Fibroblast of the aortic adventitia (primary cell): ENCODE measurements at regions not wholly inside any gene's neighbourhood (a gene's known extent, or its start where the extent isn't known, plus 50 kb on each side); places are given as distances from the start of the nearest gene placed in this dataset.

Source experiments
- DNase-seq: peaks from one replicate; pipeline ENCODE4 v3.0.0-alpha.2; 2010; ENCODE audit warnings: low read depth
- H3K4me3 ChIP-seq: 2 replicates; pipeline ENCODE4 v1.5.1; 2011; ENCODE audit warnings: low read depth, mild to moderate bottlenecking, control low read depth, low read length, moderate library complexity
- TF ChIP-seq, protein P1 (sequence below): IDR thresholded peaks from 2 replicates; pipeline ENCODE4 v1.5.1; 2011; ENCODE audit warnings: mild to moderate bottlenecking, low read length, control low read depth, inconsistent platforms; ENCODE audit not compliant: insufficient read depth

DNA sequence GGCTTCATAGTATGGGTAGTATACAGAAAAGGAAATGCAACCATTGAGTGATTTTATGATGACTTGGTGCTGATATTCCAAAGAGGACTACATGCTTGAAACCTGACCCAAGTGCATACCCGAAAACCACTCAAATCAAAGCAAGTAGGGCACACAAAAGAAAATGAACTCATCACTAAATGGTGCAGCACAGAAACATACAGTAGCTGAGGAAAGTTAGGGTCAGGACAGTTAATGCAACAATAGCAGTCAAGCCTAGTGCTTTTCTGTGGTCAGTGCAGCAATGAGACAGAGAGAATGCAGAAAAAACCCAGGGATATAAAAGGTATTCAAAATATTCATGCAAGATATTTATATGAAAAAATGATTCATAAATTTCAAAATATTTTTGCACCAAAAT is 711.1 kb downstream of the EPHA7 start:
- no peak for DNase-seq
- H3K4me3 ChIP-seq = no peak overlapping the region
- TF ChIP-seq, protein P1, sequence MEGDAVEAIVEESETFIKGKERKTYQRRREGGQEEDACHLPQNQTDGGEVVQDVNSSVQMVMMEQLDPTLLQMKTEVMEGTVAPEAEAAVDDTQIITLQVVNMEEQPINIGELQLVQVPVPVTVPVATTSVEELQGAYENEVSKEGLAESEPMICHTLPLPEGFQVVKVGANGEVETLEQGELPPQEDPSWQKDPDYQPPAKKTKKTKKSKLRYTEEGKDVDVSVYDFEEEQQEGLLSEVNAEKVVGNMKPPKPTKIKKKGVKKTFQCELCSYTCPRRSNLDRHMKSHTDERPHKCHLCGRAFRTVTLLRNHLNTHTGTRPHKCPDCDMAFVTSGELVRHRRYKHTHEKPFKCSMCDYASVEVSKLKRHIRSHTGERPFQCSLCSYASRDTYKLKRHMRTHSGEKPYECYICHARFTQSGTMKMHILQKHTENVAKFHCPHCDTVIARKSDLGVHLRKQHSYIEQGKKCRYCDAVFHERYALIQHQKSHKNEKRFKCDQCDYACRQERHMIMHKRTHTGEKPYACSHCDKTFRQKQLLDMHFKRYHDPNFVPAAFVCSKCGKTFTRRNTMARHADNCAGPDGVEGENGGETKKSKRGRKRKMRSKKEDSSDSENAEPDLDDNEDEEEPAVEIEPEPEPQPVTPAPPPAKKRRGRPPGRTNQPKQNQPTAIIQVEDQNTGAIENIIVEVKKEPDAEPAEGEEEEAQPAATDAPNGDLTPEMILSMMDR = no peak

DNA sequence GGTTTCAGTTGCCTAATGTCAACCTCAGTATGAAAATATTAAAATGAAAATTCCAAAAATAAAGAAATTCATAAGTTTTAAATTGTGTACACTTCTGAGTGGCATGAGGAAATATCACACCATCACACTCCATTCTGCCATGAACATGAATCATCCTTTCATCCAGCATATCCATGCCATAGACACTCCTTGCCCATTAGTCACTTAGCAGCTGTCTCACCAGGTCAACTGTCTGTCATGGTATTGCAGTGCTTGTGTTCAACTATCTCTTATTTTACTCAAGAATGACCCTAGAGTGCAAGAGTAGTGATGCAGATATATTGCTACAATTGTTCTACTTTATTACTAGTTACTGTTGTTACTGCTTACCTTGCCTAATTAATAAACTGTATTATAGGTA is 712.4 kb downstream of the EPHA7 start:
- no peak overlapping the region for H3K4me3 ChIP-seq
- no peak for DNase-seq
- TF ChIP-seq, protein P1 = no peak

DNA sequence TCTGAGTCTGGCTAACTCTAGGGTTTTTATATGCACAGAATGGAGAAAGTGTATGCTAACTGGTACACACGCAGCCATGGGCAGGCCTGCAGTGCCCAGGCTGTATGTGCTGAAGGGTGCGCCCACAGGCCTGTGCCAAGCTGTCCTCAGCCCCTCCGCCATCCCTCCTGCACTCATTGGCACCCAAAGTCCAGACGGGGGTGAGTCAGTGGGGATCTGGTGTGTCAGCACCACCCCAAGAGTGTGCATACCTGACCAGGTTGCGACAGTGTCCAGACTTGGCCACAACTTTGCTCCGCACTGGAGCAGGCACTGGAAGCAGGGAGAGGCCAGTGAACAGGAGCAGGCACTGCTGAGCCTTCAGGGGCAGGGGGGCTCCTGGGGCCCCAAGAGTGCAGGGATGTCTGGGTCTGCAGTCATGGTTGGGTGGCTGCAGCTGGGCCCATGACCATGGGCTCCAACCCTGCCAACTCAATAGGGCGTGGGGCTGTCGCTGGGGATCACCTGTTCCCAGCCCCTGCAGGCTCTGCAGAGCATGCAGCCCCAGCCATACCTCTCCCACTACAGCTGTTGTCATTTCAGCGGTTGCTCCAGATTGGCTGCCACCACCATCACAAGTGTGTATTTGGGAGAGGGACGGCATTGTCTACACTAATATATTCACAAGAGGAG is 717.8 kb downstream of the EPHA7 start:
- no peak overlapping the region for H3K4me3 ChIP-seq
- TF ChIP-seq, protein P1 = no peak
- DNase-seq = no peak

DNA sequence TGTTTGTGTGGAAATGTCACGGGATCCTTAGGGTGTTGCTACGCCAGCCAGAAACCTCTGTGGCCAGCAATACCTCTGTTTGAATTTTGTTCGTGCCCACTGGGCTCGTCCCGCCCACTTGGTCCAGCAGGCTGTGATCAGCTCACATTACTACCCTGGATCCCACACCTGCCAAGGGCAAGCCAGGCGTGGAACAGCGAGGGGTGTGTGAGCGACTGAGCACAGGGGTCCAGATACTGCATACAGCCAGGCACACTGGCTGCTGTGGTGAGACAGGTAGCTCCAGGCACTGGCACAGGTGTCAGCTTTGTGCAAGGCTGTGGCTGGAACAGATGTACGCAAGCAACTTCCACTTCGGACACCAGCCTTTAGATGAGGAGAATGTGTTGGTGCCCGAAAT is 718.9 kb downstream of the EPHA7 start:
- H3K4me3 ChIP-seq = no peak overlapping the region
- TF ChIP-seq, protein P1 = no peak
- DNase-seq = no peak

DNA sequence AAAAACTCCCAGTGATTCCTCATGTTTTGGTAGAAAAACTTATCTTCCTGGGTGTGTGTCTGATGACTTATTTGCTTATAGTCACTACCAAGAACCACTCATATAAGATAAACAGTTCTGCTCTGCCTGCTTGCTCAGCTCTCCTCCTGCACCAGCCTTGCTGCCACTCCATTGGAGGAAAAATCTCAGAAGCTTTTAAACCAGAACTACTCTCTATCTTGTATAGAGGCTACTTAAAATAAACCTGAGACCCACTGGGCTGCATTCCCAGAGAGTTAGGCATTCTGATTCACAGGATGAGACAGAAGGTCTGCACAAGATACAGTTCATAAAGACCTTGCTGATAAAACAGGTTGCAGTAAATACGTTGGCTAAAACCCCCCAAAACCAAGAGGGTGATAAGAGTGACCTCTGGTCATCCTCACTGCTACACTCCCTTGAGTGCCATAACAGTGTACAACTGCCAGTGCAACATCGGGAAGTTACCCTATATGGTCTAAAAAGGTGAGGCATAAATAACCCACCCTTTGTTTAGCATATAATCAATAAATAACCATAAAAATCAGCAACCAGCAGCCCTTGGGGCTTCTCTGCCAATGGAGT is 728.3 kb downstream of the EPHA7 start:
- no peak for DNase-seq
- H3K4me3 ChIP-seq = no peak overlapping the region
- TF ChIP-seq, protein P1 = no peak

DNA sequence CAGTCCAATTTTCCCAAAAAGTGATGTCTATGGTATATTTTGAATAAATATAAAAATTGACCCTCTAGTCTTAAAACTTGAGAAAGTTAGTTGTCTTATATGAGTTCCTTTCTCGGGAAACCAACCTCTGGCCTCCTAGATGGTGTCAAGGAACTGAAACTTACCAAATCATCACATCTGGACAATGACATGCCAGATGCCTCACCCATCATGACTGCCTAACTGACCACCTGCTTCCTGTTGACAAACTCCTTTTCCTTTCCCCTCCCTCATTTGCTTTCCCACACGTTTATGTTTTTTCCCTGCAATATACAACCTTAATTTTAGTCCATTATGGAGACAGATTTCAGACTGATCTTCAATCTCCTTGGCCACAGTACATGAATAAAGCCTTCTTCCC is 731.0 kb downstream of the EPHA7 start:
- no peak for DNase-seq
- H3K4me3 ChIP-seq = no peak overlapping the region
- TF ChIP-seq, protein P1 = no peak

DNA sequence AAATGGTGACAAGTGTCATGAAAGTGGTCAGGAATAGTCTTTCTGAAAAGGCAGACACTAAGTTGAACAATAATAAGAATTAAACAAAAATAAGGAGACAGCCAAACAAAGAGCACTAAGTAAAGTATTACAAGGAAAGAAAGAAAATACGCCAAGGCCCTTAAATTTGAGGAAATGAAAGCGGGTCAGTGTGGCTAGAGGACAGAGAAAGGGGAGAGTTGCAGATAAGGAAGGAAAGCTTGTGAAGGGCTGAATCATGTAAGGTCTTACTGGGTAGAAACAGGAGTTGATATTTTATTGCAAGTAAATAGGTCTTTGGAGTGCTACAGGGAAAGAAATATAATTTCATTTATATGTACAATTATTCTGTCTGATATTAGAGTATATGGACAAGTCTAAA is 732.1 kb downstream of the EPHA7 start:
- no peak overlapping the region for H3K4me3 ChIP-seq
- no peak for DNase-seq
- TF ChIP-seq, protein P1 = no peak
